SIG-M5 treated with dmso at 0.1 percent for 504 hours (cell line): ENCODE measurements at regions not wholly inside any gene's neighbourhood (a gene's known extent, or its start where the extent isn't known, plus 50 kb on each side); places are given as distances from the start of the nearest gene placed in this dataset.

Source experiments
- DNase-seq: peaks from one replicate; lab custom pipeline; 2025; ENCODE audit not compliant: unreplicated experiment; lab: John Stamatoyannopoulos, UW

DNA sequence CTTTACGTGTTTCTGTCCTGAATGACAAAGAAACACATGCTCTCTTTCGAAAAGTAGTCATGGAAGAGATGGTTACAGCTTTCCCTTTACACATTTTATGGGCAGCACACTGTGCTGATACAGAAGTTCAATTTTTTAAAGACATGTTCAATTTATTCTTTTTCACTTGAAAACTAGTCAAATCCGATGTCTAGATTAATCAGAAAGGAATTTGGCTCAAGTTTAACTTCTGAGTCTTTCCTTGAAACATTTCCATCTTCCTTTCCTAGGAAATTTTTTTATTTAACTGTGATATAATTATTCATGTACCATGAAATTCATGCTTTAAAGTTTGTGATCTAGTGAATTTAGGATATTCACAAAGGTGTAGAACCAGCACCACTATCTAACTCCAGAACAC lies 360.1 kb downstream of the TNS3 start:
- DNase-seq = no peak

DNA sequence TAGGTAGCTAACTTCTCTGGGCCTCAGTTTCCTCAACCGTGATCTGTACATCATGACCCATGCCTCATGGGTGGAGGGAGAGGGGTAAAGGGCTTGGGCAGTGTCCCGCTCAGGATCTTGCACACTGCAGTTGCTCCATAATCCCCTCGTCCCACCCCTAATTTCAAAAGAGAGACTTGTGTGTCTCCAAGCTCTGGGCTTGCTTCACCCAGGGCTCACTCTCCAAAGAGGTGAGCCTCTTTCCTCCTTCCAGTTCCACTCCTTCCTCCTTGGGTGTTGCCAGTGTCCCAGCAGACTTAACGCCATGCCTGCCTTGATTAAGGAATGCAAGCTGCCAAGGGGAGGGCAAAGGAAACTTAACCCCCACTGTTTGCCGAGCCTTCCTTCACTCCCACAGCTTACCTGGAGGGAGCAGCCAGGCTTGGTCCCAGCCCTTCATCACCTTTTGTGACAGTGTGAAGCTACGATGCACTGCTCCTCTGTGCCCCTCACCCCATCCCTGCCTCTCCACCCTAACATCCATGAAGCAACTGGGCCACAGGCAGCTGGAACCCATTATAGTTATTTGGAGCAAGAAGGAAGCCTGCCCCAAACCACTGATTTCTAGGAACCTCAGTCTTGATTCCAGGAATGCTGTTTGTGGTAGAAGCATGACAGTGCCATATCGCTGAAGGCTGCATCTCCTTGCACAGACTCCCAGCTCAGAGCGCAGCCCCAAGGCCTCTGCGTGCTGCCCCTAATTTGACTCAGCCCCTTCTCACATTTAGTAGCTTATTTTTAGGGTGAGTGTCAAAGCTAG lies 363.3 kb downstream of the TNS3 start:
- DNase-seq = no peak

DNA sequence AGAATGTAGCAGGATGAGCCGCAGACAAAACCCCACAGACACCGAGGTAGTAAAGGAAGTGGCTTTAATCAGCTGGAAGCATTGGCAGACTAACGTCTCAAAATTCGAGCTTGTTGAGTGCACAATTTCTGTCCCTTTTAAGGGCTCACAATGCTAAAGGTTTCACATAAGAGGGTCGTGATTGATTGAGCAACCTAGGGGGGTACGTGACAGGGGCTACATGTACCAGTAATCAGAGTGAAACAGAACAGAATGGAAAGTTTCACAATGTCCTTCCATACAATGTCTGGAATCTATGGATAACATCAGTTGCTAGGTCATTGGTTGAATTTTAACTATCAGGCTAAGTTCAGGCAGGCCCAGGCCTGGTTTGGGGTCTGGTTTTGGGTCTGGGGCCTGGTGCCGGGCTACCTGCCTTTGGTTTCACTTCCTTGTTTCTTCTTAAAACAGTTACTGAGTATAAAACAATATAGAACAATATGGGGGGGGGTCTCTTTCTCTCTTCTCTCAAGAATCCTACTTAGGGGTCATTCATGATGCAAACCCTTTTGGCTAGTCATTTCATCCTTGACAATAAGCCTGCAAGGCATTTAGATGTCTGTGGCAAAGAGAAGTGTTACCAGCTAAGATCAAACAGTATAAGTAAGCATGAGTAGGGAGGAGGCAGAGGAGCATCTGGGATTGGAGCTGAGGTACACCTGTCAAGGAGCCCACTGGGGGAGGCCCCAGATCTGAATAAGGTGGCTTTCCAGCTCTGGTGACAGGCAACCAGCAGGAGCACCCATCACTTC lies 364.1 kb downstream of the TNS3 start:
- DNase-seq = no peak

DNA sequence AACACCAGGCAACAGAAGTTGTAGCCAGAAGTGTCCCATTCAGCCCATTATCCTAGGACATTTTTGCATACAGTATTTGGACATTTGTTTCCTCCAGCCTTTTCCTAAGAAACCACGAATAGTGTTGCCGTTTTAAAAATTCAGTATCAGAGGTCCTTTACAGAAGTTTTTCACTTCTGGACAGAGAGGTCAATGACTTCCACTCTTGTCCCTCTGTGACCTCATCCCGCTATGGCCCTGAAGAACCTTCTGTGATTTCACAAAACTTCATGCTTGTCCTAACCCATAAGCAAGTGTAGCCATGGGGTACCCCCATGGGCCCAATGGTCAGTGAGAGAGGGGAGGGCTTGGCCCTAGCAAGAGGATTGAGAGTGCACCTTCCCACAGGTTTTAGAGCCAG lies 364.8 kb downstream of the TNS3 start:
- DNase-seq = no peak

DNA sequence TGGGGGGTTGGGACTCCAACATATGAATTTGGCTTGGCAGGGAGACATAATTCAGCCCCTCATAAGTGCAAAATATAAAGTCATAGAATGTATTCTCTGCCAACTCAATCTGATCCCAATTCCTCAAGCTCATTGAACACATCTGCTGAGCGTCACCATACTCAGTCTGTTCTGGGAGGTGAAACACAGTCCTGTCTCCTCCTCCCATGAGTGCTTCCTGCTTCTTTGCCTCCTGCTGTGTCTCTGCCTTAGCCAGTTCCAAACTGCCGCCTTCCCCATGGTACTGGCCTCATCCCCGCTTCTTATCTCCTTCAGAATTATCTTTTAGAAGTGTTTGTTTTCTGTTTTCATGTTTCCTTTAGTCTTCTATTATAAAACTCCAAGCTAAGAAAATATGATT lies 365.5 kb downstream of the TNS3 start:
- DNase-seq = no peak

DNA sequence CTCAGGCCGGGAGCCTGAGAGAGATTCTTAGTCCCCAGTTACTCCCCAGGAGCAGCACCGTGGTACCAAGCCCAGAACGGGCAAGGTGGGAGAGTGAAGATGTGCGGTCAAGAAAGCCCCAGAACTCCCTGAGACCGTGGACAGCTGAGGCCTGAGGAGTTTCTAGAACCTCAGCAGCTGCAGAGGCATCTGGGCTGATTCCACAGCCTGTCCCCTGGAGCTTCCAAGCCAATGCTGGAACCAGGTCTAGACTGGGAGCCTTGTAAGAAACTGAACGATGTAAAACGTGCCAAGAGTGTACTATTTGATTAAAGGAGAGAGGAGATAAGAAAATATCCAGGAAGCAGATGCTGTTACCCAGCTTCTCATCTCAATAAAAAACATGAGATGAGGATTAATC lies 366.3 kb downstream of the TNS3 start:
- DNase-seq = no peak

DNA sequence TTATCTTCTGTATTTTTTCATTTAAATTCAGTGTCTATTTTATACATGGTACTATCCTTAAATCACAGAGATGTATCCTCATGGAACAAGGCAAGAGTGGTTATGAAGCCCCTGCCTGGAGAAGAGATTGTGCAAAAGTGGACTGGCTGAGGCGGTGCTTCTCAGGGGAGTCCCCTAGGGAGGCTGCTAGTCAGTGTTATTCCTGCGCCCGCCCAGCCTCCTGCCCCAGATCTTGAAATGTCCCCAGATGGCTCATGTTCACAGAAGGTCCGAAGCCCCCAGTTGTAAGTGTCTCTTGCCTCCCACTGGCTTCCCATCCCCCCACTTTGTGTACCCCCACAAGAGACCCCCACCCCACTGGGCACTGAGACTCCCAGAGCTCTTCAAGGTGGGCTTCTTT lies 366.9 kb downstream of the TNS3 start:
- no peak for DNase-seq

DNA sequence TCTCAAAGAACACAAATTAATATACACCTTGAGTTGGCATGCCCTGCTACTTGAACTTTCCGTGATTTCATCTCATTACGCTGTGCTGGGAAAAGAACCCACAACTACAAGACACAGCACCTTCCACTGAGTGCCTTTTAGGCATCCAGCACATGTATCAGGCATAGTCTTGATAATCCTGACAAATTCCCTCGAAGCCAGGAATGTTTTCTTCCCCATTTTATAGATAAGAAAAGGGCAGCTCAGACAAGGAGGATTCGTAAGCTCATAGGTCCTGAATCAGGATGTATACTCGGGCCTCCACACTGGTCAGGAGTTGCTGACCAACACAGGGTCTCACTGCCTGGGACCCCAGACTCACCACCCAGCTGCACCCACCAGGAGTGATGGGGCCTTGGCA lies 368.6 kb downstream of the TNS3 start:
- no peak for DNase-seq

DNA sequence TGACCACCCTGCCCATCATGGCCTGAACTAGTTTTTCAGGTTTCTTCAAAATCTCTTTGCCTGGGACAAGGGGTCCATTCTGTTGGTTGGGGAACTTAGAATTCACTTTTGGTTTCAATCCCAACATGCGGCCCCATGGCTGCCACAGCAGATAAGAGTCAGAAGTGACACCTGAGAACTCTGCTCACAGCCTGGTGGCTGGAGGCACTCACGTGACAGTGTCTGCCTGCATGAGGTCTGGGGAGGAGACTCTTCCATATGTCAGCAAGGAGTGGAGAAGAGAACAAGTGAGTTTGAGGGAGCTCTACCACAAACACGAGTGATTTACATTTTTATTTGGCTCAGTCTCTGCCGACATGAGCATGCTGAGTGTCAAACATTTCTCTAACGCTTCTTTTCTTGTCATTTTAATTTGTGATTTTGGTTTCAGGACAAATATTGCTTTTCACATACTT lies 370.4 kb downstream of the TNS3 start:
- DNase-seq = no peak

DNA sequence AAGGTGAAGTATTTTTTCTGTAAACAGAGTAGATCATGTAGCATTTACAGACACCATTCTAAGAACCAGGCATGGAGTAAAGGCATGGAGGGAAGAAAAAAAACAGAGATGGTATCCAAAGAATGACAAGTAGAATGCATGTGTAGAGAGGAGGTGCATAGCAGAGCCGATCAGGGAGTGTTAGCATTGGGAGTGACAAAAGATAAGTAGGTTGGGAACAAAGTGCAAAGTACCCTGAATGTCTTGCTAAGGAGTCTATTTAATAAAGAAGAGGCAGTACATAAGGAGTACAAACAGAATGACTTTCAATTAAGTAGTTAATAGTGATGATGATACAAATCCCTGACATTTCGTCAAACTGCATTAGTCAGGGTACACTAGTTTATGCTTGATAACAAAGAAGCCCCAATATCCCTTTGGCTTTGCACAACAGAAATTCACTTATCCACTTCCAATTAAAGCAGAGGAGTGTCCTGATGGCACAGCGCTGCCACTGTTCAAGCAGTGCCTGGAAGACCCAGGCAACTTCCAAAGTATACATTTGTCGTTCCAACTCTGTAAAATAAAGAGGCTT lies 371.5 kb downstream of the TNS3 start:
- no peak for DNase-seq

DNA sequence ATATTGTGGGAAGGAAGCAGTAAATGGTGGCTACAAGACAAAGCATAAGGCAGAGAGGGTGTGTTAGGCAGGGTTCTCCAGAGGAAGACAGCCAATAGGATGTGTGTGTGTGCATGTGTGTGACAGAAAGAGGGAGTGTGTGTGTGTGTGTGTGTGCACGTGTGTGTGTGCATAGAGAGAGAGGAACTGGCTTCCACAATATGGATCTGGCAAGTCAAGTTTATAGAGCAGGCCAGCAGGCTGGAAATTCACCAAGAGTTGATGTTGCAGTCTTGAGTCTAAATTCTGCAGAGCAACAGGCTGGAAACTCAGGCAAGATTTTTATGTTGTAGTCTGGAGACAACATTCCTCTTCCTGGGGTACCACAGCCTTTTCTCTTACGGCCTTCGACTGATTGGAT lies 374.0 kb downstream of the TNS3 start:
- no peak for DNase-seq

DNA sequence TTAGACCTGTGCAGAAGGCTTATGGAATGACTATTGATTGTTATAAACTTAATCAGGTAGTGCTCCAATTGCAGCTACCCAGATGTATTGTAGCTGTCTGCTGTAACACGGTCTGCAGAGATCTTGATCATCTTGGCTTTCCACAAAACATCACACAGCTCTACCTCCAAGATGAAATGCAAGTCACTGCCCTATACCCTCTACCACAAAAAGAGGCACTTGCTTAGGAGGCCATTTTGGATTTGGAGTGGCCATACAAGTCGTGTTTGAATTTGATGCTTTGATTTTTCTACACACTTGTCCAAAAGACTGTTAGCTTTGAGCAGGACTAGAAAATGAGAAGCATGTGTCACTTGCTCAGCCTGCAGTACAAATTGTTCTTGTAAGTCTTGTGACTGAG lies 377.2 kb downstream of the TNS3 start:
- DNase-seq = no peak

DNA sequence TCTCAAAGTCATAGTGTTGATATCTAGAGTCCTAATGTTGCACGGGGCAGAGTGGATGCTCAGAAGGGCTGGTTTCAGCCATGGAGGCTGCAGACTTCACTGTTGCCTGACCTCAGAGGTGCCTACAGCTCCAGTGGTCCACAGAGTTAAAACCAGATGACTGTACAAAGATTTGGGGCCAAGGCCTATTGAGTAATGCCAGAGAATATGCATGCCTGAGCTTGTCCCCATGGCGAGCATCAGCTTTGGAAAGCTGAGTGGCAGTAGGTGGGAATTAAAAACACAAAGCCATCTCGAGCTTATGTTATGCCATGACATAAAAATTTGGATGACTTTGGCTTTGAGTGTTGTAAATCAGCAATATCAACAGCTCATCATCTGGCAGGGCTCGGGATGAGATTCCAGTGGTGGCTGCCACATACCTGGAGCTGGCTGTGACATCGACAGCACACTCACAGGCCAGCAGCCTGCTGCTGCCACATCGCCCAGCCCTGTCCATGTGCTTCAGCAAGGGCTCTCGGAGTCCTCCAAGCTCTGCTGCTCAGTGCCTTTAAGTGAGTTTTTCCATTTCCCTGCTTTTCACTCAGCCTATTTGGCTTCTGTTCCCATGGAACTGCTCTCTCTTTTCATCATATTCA lies 379.6 kb downstream of the TNS3 start:
- DNase-seq = no peak

DNA sequence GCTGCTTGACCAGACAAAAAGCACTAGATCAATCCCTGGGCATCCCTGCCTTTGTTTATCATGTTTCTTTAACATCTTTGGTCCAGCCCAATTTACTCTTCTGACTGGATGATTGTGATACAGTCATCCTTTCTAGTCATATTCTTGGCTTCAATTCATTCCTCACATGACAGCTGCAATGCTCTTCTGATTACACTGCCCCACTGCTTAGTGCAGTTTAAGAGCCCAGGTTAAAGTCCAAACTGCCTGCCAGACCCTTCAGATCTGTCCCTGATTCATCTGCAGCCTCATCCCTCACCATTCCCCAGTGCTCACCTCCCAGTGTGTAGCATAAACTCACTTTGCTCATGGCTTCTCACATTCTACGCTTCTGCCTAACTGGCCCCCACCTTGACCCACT lies 383.8 kb downstream of the TNS3 start:
- DNase-seq = no peak

DNA sequence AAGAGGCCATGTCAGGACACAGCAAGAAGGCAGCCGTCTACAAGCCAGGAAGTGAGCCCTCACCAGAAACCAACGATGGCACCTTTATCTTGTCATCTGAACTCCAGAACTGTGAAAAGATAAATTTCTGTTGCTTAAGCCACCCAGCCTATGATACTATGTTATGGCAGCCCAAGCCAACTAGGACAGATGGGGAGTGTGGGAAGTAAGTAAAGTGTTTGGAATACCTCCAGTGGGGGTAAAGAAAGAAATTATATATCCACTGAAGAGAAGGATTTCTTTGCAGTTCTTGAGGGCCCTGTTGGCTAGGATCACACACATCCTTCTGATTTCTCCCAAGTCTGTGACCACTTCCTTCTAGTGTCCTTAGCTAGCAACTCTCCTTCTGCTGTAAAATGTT lies 384.4 kb downstream of the TNS3 start:
- DNase-seq = no peak

DNA sequence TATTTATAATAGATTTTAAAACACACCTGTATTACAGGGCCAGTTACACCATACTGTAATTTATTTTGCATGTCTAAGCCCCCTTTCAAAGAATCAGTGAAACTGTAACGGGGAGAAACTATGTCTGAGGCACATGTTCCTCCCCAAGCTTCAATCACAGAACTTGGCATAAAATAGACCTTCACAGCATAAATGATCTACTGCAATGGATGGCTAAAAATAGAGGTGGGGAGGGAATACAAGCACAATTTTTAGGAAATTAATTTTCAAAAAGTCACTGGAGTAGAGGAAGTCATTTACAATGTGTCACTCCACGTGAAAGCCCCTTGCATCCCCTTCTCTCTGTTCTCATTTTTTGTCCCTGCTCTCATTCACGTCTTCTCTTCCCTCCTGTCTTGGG lies 385.2 kb downstream of the TNS3 start:
- no peak for DNase-seq

DNA sequence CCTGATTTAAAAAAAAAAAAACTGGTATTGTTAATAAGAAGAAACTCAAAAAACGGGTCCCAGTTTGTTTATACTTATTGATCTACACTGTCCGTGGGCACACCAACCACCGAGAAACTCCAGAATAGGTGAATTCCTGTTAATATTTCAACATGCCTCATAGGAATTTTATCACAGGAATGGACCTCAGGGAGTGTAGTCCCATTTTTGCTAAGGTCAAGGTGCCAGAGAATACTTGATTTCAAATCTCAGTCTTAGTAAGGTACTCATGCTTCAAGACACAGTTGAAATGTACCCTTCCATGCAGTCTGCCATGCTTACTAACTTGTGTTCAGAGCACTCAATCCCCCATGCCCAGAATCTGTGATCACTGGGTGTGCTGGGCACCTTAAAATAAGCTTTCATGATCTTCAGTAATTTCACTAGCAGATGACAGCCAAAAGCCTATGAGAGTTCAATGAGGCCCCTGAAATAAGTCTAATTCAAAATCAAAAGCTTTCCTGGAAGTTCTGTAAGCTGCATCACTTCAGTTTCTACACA lies 385.7 kb downstream of the TNS3 start:
- no peak for DNase-seq

DNA sequence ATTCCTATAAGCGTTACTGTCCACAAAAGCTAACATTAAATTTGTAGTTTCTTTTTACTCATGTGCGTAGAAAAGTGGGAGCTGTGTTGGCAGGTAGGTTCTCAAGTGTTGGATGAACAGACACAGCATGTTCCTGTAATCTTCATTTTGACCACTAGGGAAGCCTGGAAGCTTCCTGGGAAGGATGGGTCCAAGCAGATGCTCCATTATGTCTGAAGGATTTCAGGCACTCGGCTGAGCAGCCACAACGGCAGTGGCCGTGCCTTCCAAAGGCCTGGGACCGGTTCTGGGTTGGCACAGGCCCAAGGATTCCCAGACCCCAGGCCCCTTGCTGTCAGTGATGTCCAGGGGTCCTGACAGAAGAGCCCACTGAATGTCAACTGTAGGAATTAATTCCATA lies 386.3 kb downstream of the TNS3 start:
- no peak for DNase-seq

DNA sequence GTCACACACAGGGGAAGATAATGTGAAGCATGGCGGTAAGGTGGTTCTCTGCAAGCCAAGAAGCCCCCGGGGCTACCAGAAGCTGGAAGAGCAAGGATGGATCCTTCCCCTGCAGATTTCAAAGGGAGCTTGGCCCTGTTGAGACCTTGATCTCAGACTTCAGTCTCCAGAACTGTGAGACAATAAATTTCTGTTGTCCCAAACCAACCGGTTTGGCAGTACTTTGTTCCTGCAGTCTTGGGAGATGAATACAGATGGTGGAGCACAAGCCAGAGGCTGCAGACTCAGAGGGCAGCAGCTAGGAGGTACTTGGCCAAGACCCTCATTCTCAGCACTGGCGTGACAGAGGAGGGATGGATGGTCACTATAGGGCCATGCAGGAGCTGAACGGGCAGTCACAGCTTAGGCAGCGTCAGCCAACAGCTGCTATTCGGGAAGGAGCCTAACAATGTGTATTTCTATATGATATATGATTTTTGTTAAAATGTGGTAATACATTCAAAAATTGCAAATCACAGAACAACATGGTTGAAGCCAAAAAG lies 387.3 kb downstream of the TNS3 start:
- DNase-seq = no peak

DNA sequence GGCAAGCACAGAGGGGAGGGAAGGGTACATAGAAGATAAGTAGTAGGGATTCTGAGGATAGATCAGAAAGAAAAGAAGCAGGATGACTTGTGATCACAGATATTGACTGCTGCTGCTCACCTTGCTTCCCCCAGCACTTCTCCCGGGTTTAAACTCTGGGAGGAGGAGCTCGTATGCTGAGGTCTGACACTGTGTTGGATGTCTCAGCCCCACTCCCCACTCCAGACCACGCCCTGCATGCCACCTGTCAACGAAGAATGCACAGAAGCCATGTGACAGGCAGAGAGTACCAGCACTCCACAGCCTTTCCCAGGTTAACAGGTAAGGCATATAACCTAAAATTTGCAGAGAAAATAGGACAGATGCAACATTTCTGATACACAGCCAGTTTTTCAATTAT lies 388.9 kb downstream of the TNS3 start:
- no peak for DNase-seq

DNA sequence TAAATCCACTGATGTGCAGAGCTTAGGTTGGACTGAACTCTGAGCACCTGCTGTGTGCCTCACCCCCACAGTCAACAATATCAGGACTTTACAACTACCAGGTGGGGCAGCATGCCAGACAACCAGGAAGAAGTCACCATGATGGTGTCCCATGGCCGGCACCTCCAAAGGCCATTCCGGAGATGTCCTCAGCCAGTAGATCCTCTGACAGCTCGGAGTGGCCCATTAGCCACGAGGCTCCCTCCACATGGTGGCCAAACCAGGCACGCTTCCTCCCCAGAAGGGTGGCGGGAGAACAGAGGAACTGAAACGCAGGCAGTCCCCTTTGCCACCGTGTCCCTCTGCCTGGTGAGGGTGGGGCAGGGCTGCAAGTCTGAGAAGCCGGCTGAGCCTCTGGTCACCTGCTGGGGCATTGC lies 390.0 kb downstream of the TNS3 start:
- DNase-seq = peak; percentile 8
